Fibroblast of villous mesenchyme (primary cell): ENCODE measurements at regions not wholly inside any gene's neighbourhood (a gene's known extent, or its start where the extent isn't known, plus 50 kb on each side); places are given as distances from the start of the nearest gene placed in this dataset.
"Not testable (repeated sequence)": the region's sequence is repeated elsewhere in the genome, so short reads cannot be mapped to it uniquely, and the experiment has no call there.

Source experiments
- DNase-seq: peaks from one replicate; pipeline ENCODE4 v3.0.0-alpha.2; 2010; ENCODE audit warnings: low read depth
- H3K4me3 ChIP-seq: 2 replicates; pipeline ENCODE4 v1.5.1; 2011; ENCODE audit warnings: low read depth, mild to moderate bottlenecking, low read length
- CTCF ChIP-seq: IDR thresholded peaks from 2 replicates; pipeline ENCODE4 v1.5.1; 2012; ENCODE audit warnings: low read depth, mild to moderate bottlenecking, low read length; ENCODE audit not compliant: insufficient read depth

- no peak for TF ChIP-seq CTCF
- H3K4me3 ChIP-seq = no peak overlapping the region
- DNase-seq = no peak
Observed at GRCh38 chr2:131584380-131584779, 56.7 kb downstream of the CCDC74A start.

GRCh38 chr2:131584940-131585339 is 57.3 kb downstream of the CCDC74A start:
- DNase-seq = no peak
- no peak for TF ChIP-seq CTCF
- H3K4me3 ChIP-seq = no peak overlapping the region

- DNase-seq = no peak
- H3K4me3 ChIP-seq = no peak overlapping the region
- no peak for TF ChIP-seq CTCF
Observed at GRCh38 chr2:131588152-131588873, 60.6 kb downstream of the CCDC74A start.

GRCh38 chr2:131589126-131589525 is 61.4 kb downstream of the CCDC74A start:
- not testable (repeated sequence) for DNase-seq, H3K4me3 ChIP-seq

- DNase-seq = no peak
- no peak overlapping the region for H3K4me3 ChIP-seq
- no peak for TF ChIP-seq CTCF
Observed at GRCh38 chr2:131590366-131590765, 62.7 kb downstream of the CCDC74A start.

- H3K4me3 ChIP-seq = no peak overlapping the region
- DNase-seq = no peak
- no peak for TF ChIP-seq CTCF
Observed at GRCh38 chr2:131590896-131591295, 63.2 kb downstream of the CCDC74A start.

- not testable (repeated sequence) for H3K4me3 ChIP-seq, DNase-seq
Observed at GRCh38 chr2:131596561-131596960, 68.9 kb downstream of the CCDC74A start.

- H3K4me3 ChIP-seq, DNase-seq: not testable (repeated sequence)
Observed at GRCh38 chr2:131602444-131602843, 74.8 kb downstream of the CCDC74A start.

- DNase-seq, H3K4me3 ChIP-seq: not testable (repeated sequence)
Observed at GRCh38 chr2:131604652-131605051, 77.0 kb downstream of the CCDC74A start.

GRCh38 chr2:131606366-131606765 is 78.7 kb downstream of the CCDC74A start:
- not testable (repeated sequence) for H3K4me3 ChIP-seq, DNase-seq

GRCh38 chr2:131607056-131607455 is 79.4 kb downstream of the CCDC74A start:
- H3K4me3 ChIP-seq, DNase-seq: not testable (repeated sequence)

GRCh38 chr2:131614539-131614938 is 86.9 kb downstream of the CCDC74A start:
- DNase-seq, H3K4me3 ChIP-seq: not testable (repeated sequence)

GRCh38 chr2:131618320-131618719 is 90.6 kb downstream of the CCDC74A start:
- not testable (repeated sequence) for DNase-seq, H3K4me3 ChIP-seq
